Breast epithelium (tissue), 4 donors: ENCODE measurements at regions not wholly inside any gene's neighbourhood (a gene's known extent, or its start where the extent isn't known, plus 50 kb on each side); places are given as distances from the start of the nearest gene placed in this dataset.
"Not testable (repeated sequence)": the region's sequence is repeated elsewhere in the genome, so short reads cannot be mapped to it uniquely, and the experiment has no call there.

Experiments used
- DNase-seq, 2 donors: peaks; one replicate each; pipeline ENCODE4 v3.0.0-alpha.2; 2019; ENCODE audit warnings: low spot score in 2 of 2
- H3K27ac ChIP-seq, 2 donors: fragments of 200-600 bp; sonication (generic) in 1 of 2; one replicate each; pipeline ENCODE4 v1.5.1; 2016 to 2019; ENCODE audit warnings: mild to moderate bottlenecking in 1 of 2
- H3K27me3 ChIP-seq, 2 donors: fragments of 200-600 bp; sonication (generic) in 1 of 2; one replicate each; pipeline versions ENCODE4 v1.5.1 to v1.6.0; 2017 to 2019; ENCODE audit warnings: control low read depth in 1 of 2, mild to moderate bottlenecking in 1 of 2
- H3K36me3 ChIP-seq: fragments of 200-600 bp; one replicate; pipeline ENCODE4 v1.5.1; 2019
- H3K4me1 ChIP-seq, 2 donors: fragments of 200-600 bp; sonication (generic); one replicate each; pipeline ENCODE4 v1.5.1; 2016 to 2019; ENCODE audit warnings: control low read depth in 1 of 2
- H3K4me3 ChIP-seq, 3 donors: fragments of 200-600 bp; sonication (generic); 1 replicate in 2 of 3; 2 replicates in 1 of 3; pipeline ENCODE4 v1.5.1; 2016 to 2019; ENCODE audit warnings: mild to moderate bottlenecking in 3 of 3, moderate library complexity in 2 of 3
- H3K9me3 ChIP-seq, 2 donors: fragments of 200-600 bp; sonication (generic) in 1 of 2; one replicate each; pipeline ENCODE4 v1.5.1; 2016 to 2019; ENCODE audit warnings: control low read depth in 1 of 2
- CTCF ChIP-seq, 3 donors: fragments of 450-650 bp; IDR thresholded peaks; one replicate each; pipeline ENCODE4 v1.5.1; 2016 to 2017; ENCODE audit warnings: antibody characterized with exemption in 3 of 3, mild to moderate bottlenecking in 3 of 3, moderate library complexity in 3 of 3
- POLR2A ChIP-seq: fragments of 450-650 bp; IDR thresholded peaks from one replicate; pipeline ENCODE4 v1.6.1; 2016; ENCODE audit warnings: antibody characterized with exemption, mild to moderate bottlenecking, moderate library complexity
- POLR2AphosphoS5 ChIP-seq, 3 donors: sonication (generic); formaldehyde crosslinking; IDR thresholded peaks; one replicate each; pipeline ENCODE4 v1.6.1; 2017; ENCODE audit warnings: antibody characterized with exemption in 3 of 3
- intact Hi-C: fragments of 100-400 bp; cut with DNase I; formaldehyde crosslinking; loops from one replicate; pipeline ENCODE4 v1.15.1; 2023; ENCODE audit warnings: low total_unique reads

- no peak overlapping the region for H3K4me3 ChIP-seq
- H3K36me3 ChIP-seq = no peaks in the 10 kb centered on the region
- peaks cover 7 to 19% of the 10 kb centered on the region in 2 donors for H3K9me3 ChIP-seq
- H3K27me3 ChIP-seq = no peaks in the 10 kb centered on the region
- H3K27ac ChIP-seq = no peak overlapping the region
- no peak for DNase-seq
- no peak for TF ChIP-seq CTCF (IDR thresholded peaks at IDR 0.05)
- TF ChIP-seq POLR2AphosphoS5 (IDR thresholded peaks at IDR 0.05) = no peak
- TF ChIP-seq POLR2A = no peak
- no peaks in the 10 kb centered on the region for H3K4me1 ChIP-seq
- intact Hi-C loops = no loop called here
These were observed 1993.2 kb downstream of the PCDH9 start for GRCh38 chr13:65236841-65237418.

GRCh38 chr13:65217471-65217995 lies 2012.6 kb downstream of the PCDH9 start:
- Histone ChIP-seq H3K9me3 (no peaks in the 10 kb centered on the region), H3K4me3 (no peak overlapping the region), H3K4me1 (peaks cover 0 to 5% of the 10 kb centered on the region in 2 donors), H3K27me3 (no peaks in the 10 kb centered on the region), H3K27ac (peak overlapping the region; percentile 6 to 71), H3K36me3 (no peaks in the 10 kb centered on the region)
- TF ChIP-seq POLR2A = no peak
- TF ChIP-seq CTCF (IDR thresholded peaks at IDR 0.05) = no peak
- TF ChIP-seq POLR2AphosphoS5 (IDR thresholded peaks at IDR 0.05) = no peak
- intact Hi-C loops = no loop called here
- peak in 1 of 2 donors; percentile 26 for DNase-seq

DNA sequence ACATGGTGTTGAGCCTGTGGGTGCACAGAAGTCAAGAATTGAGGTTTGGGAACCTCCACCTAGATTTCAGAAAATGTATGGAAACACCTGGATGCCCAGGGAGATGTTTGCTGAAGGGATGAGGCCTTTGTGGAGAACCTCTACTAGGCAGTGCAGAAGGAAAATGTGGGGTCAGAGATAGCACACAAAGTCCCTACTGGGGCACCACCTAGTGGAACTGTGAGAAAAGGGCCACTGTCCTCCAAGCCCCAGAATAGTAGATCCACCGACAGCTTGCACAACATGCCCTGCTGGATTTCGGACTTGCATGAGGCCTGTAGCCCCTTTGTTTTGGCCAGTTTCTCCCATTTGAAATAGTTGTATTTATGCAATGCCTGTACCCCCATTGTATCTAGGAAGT lies 2027.3 kb downstream of the PCDH9 start:
- intact Hi-C loops, H3K36me3 ChIP-seq, H3K27ac ChIP-seq: not testable (repeated sequence)

GRCh38 chr13:65188721-65189120 lies 2041.4 kb downstream of the PCDH9 start:
- TF ChIP-seq POLR2A = no peak
- TF ChIP-seq CTCF (IDR thresholded peaks at IDR 0.05) = no peak
- TF ChIP-seq POLR2AphosphoS5 (IDR thresholded peaks at IDR 0.05) = no peak
- Histone ChIP-seq H3K27ac (no peak overlapping the region), H3K9me3 (peaks cover 0 to 3% of the 10 kb centered on the region in 2 donors), H3K4me3 (no peak overlapping the region), H3K4me1 (no peaks in the 10 kb centered on the region), H3K27me3 (no peaks in the 10 kb centered on the region), H3K36me3 (no peaks in the 10 kb centered on the region)
- DNase-seq = no peak
- intact Hi-C loops = no loop called here

More for the DNA sequence above, 2027.3 kb downstream of the PCDH9 start:
- not testable (repeated sequence) for DNase-seq, H3K4me3 ChIP-seq, H3K4me1 ChIP-seq, H3K27me3 ChIP-seq
- H3K9me3 ChIP-seq = peaks cover 0 to 18% of the 10 kb centered on the region in 2 donors

- TF ChIP-seq POLR2A (no peak), CTCF (IDR thresholded peaks at IDR 0.05) (no peak), POLR2AphosphoS5 (IDR thresholded peaks at IDR 0.05) (no peak)
- Histone ChIP-seq H3K4me3 (no peak overlapping the region), H3K27me3 (no peaks in the 10 kb centered on the region), H3K4me1 (no peaks in the 10 kb centered on the region), H3K36me3 (no peaks in the 10 kb centered on the region), H3K9me3 (no peaks in the 10 kb centered on the region), H3K27ac (no peak overlapping the region)
- intact Hi-C loops = no loop called here
- DNase-seq = no peak
These were observed 2062.1 kb downstream of the PCDH9 start for GRCh38 chr13:65168026-65168425.
